ENCODE measurements at regions not wholly inside any gene's neighbourhood (a gene's known extent, or its start where the extent isn't known, plus 50 kb on each side); places are given as distances from the start of the nearest gene placed in this dataset.

DNA sequence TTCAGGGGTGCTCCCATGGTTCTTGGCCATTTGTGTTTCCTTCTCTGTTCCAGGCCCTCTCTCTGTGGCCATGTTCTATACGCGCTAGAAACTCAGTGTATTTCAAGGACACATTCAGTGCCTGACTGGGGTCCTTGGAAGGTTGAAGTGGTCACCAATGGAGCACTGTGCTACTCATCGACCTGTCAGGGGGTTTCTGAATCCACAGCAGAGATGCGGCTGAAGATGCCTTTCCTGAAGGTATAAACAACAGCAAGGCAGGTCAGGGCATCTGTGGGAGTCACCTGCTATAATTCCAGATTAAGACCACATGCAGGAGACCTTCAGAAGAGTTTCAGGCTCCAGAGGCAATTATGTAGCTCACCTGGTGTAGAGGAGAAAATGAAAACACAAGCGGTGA is 86.8 kb upstream of the MGMT start:
- no peak for TF ChIP-seq EZH2 (IDR thresholded peaks at IDR 0.05; ENCODE audit: borderline replicate concordance, low read length)
- TF ChIP-seq, protein P1, sequence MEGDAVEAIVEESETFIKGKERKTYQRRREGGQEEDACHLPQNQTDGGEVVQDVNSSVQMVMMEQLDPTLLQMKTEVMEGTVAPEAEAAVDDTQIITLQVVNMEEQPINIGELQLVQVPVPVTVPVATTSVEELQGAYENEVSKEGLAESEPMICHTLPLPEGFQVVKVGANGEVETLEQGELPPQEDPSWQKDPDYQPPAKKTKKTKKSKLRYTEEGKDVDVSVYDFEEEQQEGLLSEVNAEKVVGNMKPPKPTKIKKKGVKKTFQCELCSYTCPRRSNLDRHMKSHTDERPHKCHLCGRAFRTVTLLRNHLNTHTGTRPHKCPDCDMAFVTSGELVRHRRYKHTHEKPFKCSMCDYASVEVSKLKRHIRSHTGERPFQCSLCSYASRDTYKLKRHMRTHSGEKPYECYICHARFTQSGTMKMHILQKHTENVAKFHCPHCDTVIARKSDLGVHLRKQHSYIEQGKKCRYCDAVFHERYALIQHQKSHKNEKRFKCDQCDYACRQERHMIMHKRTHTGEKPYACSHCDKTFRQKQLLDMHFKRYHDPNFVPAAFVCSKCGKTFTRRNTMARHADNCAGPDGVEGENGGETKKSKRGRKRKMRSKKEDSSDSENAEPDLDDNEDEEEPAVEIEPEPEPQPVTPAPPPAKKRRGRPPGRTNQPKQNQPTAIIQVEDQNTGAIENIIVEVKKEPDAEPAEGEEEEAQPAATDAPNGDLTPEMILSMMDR (IDR thresholded peaks at IDR 0.05; ENCODE audit: low read length) = no peak
